GM12878 (cell line): ENCODE measurements at regions not wholly inside any gene's neighbourhood (a gene's known extent, or its start where the extent isn't known, plus 50 kb on each side); places are given as distances from the start of the nearest gene placed in this dataset.

Source experiments
- ASH2L ChIP-seq: fragments of 300-600, 200-600 bp; sonication (generic); IDR thresholded peaks from 2 replicates; pipeline ENCODE4 v1.6.1; 2017; ENCODE audit warnings: low read depth, mild to moderate bottlenecking, borderline replicate concordance
- BHLHE40 ChIP-seq, 2 experiments: fragments of 450-650 bp in 1 of 2; IDR thresholded peaks; 2 replicates each; pipeline ENCODE4 v1.6.1; 2011 to 2017; ENCODE audit warnings: low read depth in 2 of 2, borderline replicate concordance in 1 of 2, improper control_type of control experiment in 1 of 2, low read length in 1 of 2, mild to moderate bottlenecking in 1 of 2
- CTCF ChIP-seq, 3 experiments: IDR thresholded peaks in 2 of 3; conservative IDR thresholded peaks in 1 of 3; 2 replicates each; pipeline ENCODE4 v1.5.1; 2011; ENCODE audit warnings: low read depth in 3 of 3, low read length in 3 of 3, mild to moderate bottlenecking in 3 of 3, control low read depth in 2 of 3, moderate library complexity in 2 of 3, inconsistent platforms in 1 of 3, mixed read lengths in 1 of 3; ENCODE audit not compliant: control insufficient read depth in 2 of 3, insufficient read depth in 1 of 3; ENCODE audit errors: extremely low read depth in 1 of 3
- EZH2 ChIP-seq: IDR thresholded peaks from 2 replicates; pipeline ENCODE4 v1.6.1; 2012; ENCODE audit warnings: low read depth, mild to moderate bottlenecking, control low read depth, inconsistent platforms, low read length, borderline replicate concordance; ENCODE audit not compliant: control insufficient read depth
- GABPA ChIP-seq: IDR thresholded peaks from 2 replicates; pipeline ENCODE4 v1.6.1; 2014; ENCODE audit warnings: antibody characterized with exemption, low read depth, mild to moderate bottlenecking, inconsistent platforms
- JUNB ChIP-seq: IDR thresholded peaks from 2 replicates; pipeline ENCODE4 v1.6.1; 2016; ENCODE audit warnings: antibody characterized with exemption, mild to moderate bottlenecking
- MAX ChIP-seq: IDR thresholded peaks from 2 replicates; pipeline ENCODE4 v1.6.1; 2012; ENCODE audit warnings: low read depth, low read length, improper control_type of control experiment
- POLR2AphosphoS5 ChIP-seq: IDR thresholded peaks from 2 replicates; pipeline ENCODE4 v1.6.1; 2011; ENCODE audit warnings: mild to moderate bottlenecking, low read length, inconsistent platforms
- SMC3 ChIP-seq: IDR thresholded peaks from 2 replicates; pipeline ENCODE4 v1.6.1; 2011; ENCODE audit warnings: low read length, improper control_type of control experiment, borderline replicate concordance
- SP1 ChIP-seq: IDR thresholded peaks from one replicate; pipeline ENCODE4 v1.6.1; 2011; ENCODE audit warnings: low read depth, low read length
- SUPT20H ChIP-seq: IDR thresholded peaks from 2 replicates; pipeline ENCODE4 v1.6.1; 2011; ENCODE audit warnings: low read depth, mild to moderate bottlenecking, low read length, moderate library complexity, borderline replicate concordance; ENCODE audit not compliant: control insufficient read depth
- SUZ12 ChIP-seq: fragments of 200-600 bp; sonication (generic); IDR thresholded peaks from one replicate; pipeline ENCODE4 v1.6.1; 2018; ENCODE audit warnings: antibody characterized with exemption, mild to moderate bottlenecking; ENCODE audit not compliant: unreplicated experiment
- ZNF592 ChIP-seq: fragments of 450-650 bp; IDR thresholded peaks from 2 replicates; pipeline ENCODE4 v1.6.1; 2017; ENCODE audit warnings: mild to moderate bottlenecking, moderate library complexity

DNA sequence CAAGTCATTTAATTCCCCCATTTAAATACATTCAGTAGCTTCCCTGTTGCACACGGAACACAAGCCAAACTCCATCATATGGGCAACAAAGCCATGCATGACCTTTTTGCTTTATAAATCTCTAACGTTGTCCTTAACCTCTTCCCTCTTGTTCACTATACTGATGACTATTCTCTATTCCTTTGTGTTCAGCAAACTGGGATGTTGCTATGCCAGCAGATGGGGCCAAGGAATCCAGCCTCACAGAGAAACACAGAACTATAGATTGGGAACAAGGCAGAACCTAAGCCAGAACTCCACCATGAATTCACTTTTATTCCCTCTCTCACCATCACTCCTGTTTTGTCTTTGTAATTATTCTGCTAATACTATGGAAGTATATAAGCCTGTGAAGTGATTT is 398.4 kb downstream of the TUSC7 start:
- no peak for TF ChIP-seq SP1
- TF ChIP-seq CTCF (IDR thresholded peaks at IDR 0.05 in 2 of 3, conservative IDR thresholded peaks at IDR 0.05 in 1 of 3; ENCODE audit: control insufficient read depth in 2 of 3, extremely low read depth in 1 of 3, insufficient read depth in 1 of 3, low read depth in 3 of 3, low read length in 3 of 3): no peak
- no peak for TF ChIP-seq JUNB
- no peak for TF ChIP-seq ZNF592
- TF ChIP-seq ASH2L: no peak
- TF ChIP-seq POLR2AphosphoS5: no peak
- TF ChIP-seq BHLHE40 (IDR thresholded peaks at IDR 0.05; ENCODE audit: borderline replicate concordance in 1 of 2, low read depth in 2 of 2, low read length in 1 of 2): no peak
- no peak for TF ChIP-seq SUPT20H
- no peak for TF ChIP-seq MAX
- TF ChIP-seq SUZ12: no peak
- TF ChIP-seq EZH2: no peak
- TF ChIP-seq GABPA: no peak
- TF ChIP-seq SMC3: no peak
